ENCODE measurements at regions not wholly inside any gene's neighbourhood (a gene's known extent, or its start where the extent isn't known, plus 50 kb on each side); places are given as distances from the start of the nearest gene placed in this dataset.

- no peak for TF ChIP-seq POLR2A (IDR thresholded peaks at IDR 0.05)
- TF ChIP-seq CTCF (IDR thresholded peaks at IDR 0.05): no peak
These were observed 107.9 kb downstream of the PDGFA start for GRCh38 chr7:411677-412312.

All from prostate gland (tissue), 2 donors.